ENCODE measurements at regions not wholly inside any gene's neighbourhood (a gene's known extent, or its start where the extent isn't known, plus 50 kb on each side); places are given as distances from the start of the nearest gene placed in this dataset.

GRCh38 chr7:1316086-1316485, 83.4 kb downstream of the UNCX start:
- no peaks in the 10 kb centered on the region for H3K9me3 Mint-ChIP-seq (ENCODE audit: unreplicated experiment)
- no peaks in the 10 kb centered on the region for H3K27me3 Mint-ChIP-seq (ENCODE audit: insufficient read depth, unreplicated experiment)
- BruUV-seq (replicated peaks): no TSS peak
- intact Hi-C loops (cut with micrococcal nuclease): no loop called here
- TF ChIP-seq CTCF (IDR thresholded peaks at IDR 0.05; ENCODE audit: unreplicated experiment): no peak
- no peak overlapping the region for H3K27ac Mint-ChIP-seq (ENCODE audit: low read depth, unreplicated experiment)
- H3K4me1 Mint-ChIP-seq (ENCODE audit: insufficient read depth, unreplicated experiment): no peaks in the 10 kb centered on the region
- ChIA-PET CTCF (interaction anchor here (0.7 kb wide), 1 partner anchor 154 kb away, joined by 4 read pairs; no protein-coding TSS in a partner anchor), POLR2A (interaction anchor here (0.6 kb wide), 1 partner anchor 398 kb away, joined by 3 read pairs; no protein-coding TSS in a partner anchor)
- H3K36me3 Mint-ChIP-seq (ENCODE audit: insufficient read depth, unreplicated experiment): no peaks in the 10 kb centered on the region
- no peak for DNase-seq (ENCODE audit: unreplicated experiment)
- H3K4me3 Mint-ChIP-seq (ENCODE audit: unreplicated experiment): no peak overlapping the region

GRCh38 chr7:1317646-1318045, 85.0 kb downstream of the UNCX start:
- no peaks in the 10 kb centered on the region for H3K36me3 Mint-ChIP-seq (ENCODE audit: insufficient read depth, unreplicated experiment)
- H3K9me3 Mint-ChIP-seq (ENCODE audit: unreplicated experiment): no peaks in the 10 kb centered on the region
- no peak for DNase-seq (ENCODE audit: unreplicated experiment)
- ChIA-PET CTCF (no interaction called here), POLR2A (no interaction called here)
- no TSS peak for BruUV-seq (replicated peaks)
- no peak for TF ChIP-seq CTCF (IDR thresholded peaks at IDR 0.05; ENCODE audit: unreplicated experiment)
- H3K27ac Mint-ChIP-seq (ENCODE audit: low read depth, unreplicated experiment): no peak overlapping the region
- H3K4me3 Mint-ChIP-seq (ENCODE audit: unreplicated experiment): no peak overlapping the region
- H3K4me1 Mint-ChIP-seq (ENCODE audit: insufficient read depth, unreplicated experiment): no peaks in the 10 kb centered on the region
- intact Hi-C loops (cut with micrococcal nuclease): no loop called here
- H3K27me3 Mint-ChIP-seq (ENCODE audit: insufficient read depth, unreplicated experiment): no peaks in the 10 kb centered on the region

- intact Hi-C loops (cut with micrococcal nuclease): no loop called here
- H3K27me3 Mint-ChIP-seq (ENCODE audit: insufficient read depth, unreplicated experiment): no peaks in the 10 kb centered on the region
- H3K27ac Mint-ChIP-seq (ENCODE audit: low read depth, unreplicated experiment): no peak overlapping the region
- DNase-seq (ENCODE audit: unreplicated experiment): no peak
- POLR2A ChIA-PET: interaction anchor here (0.6 kb wide), 1 partner anchor 111 kb away, joined by 6 read pairs; no protein-coding TSS in a partner anchor
- TF ChIP-seq CTCF (IDR thresholded peaks at IDR 0.05; ENCODE audit: unreplicated experiment): no peak
- no TSS peak for BruUV-seq (replicated peaks)
- H3K4me3 Mint-ChIP-seq (ENCODE audit: unreplicated experiment): no peak overlapping the region
- no peaks in the 10 kb centered on the region for H3K36me3 Mint-ChIP-seq (ENCODE audit: insufficient read depth, unreplicated experiment)
- no peaks in the 10 kb centered on the region for H3K9me3 Mint-ChIP-seq (ENCODE audit: unreplicated experiment)
- no peaks in the 10 kb centered on the region for H3K4me1 Mint-ChIP-seq (ENCODE audit: insufficient read depth, unreplicated experiment)
- CTCF ChIA-PET: no interaction called here
Observed at GRCh38 chr7:1318051-1318450, 85.4 kb downstream of the UNCX start.

- POLR2A ChIA-PET: interaction anchor here (0.6 kb wide), 1 partner anchor 110 kb away, joined by 6 read pairs; no protein-coding TSS in a partner anchor
Observed at GRCh38 chr7:1318661-1319060, 86.0 kb downstream of the UNCX start.

More at GRCh38 chr7:1318661-1319060, 86.0 kb downstream of the UNCX start:
- H3K9me3 Mint-ChIP-seq (ENCODE audit: unreplicated experiment): no peaks in the 10 kb centered on the region
- intact Hi-C loops (cut with micrococcal nuclease): no loop called here
- no TSS peak for BruUV-seq (replicated peaks)
- H3K4me3 Mint-ChIP-seq (ENCODE audit: unreplicated experiment): no peak overlapping the region
- H3K36me3 Mint-ChIP-seq (ENCODE audit: insufficient read depth, unreplicated experiment): no peaks in the 10 kb centered on the region
- no peak overlapping the region for H3K27ac Mint-ChIP-seq (ENCODE audit: low read depth, unreplicated experiment)
- CTCF ChIA-PET: no interaction called here
- TF ChIP-seq CTCF (IDR thresholded peaks at IDR 0.05; ENCODE audit: unreplicated experiment): no peak
- DNase-seq (ENCODE audit: unreplicated experiment): no peak
- no peaks in the 10 kb centered on the region for H3K4me1 Mint-ChIP-seq (ENCODE audit: insufficient read depth, unreplicated experiment)
- H3K27me3 Mint-ChIP-seq (ENCODE audit: insufficient read depth, unreplicated experiment): peaks cover 2% of the 10 kb centered on the region
